ENCODE measurements at regions not wholly inside any gene's neighbourhood (a gene's known extent, or its start where the extent isn't known, plus 50 kb on each side); places are given as distances from the start of the nearest gene placed in this dataset.

DNA sequence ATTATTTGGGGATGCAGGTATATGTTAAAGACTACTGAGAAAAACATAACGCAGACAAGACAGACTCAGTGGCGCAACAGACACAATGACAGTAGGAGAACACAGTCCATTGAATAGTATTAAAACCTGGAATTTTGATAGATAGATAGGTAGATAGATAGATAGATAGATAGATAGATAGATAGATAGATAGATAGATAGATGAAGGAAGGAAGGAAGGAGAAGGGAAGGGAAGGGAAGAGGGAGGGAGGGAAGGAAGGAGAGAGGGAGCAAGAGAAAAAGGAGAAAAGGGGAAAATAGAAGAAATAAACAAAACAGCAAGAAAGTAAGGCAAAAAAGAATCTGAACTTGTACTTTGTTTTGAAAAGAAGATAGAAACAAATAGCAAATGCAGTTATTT, 404.5 kb downstream of the FOXO1 start:
- TF ChIP-seq, protein P1, sequence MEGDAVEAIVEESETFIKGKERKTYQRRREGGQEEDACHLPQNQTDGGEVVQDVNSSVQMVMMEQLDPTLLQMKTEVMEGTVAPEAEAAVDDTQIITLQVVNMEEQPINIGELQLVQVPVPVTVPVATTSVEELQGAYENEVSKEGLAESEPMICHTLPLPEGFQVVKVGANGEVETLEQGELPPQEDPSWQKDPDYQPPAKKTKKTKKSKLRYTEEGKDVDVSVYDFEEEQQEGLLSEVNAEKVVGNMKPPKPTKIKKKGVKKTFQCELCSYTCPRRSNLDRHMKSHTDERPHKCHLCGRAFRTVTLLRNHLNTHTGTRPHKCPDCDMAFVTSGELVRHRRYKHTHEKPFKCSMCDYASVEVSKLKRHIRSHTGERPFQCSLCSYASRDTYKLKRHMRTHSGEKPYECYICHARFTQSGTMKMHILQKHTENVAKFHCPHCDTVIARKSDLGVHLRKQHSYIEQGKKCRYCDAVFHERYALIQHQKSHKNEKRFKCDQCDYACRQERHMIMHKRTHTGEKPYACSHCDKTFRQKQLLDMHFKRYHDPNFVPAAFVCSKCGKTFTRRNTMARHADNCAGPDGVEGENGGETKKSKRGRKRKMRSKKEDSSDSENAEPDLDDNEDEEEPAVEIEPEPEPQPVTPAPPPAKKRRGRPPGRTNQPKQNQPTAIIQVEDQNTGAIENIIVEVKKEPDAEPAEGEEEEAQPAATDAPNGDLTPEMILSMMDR (IDR thresholded peaks at IDR 0.05 in 8 of 11, conservative IDR thresholded peaks at IDR 0.05 in 3 of 11): no peak
- TF ChIP-seq POLR2A (IDR thresholded peaks at IDR 0.05): no peak
